Lung (tissue), 11 donors: ENCODE measurements at regions not wholly inside any gene's neighbourhood (a gene's known extent, or its start where the extent isn't known, plus 50 kb on each side); places are given as distances from the start of the nearest gene placed in this dataset.

Experiments
- ATAC-seq: fragments of 200-7000 bp; cut with Tn5 transposase; one replicate; pipeline ENCODE4 v1.9.1; 2020; ENCODE audit warnings: moderate number of reproducible peaks; ENCODE audit not compliant: insufficient read depth, low FRiP score
- DNase-seq, 3 donors: peaks; one replicate each; pipeline ENCODE4 v3.0.0-alpha.2; 2013 to 2017
- H3K27ac ChIP-seq, 2 donors: one replicate each; pipeline ENCODE4 v1.5.1; 2013; ENCODE audit warnings: mild to moderate bottlenecking in 2 of 2, moderate library complexity in 2 of 2, control low read depth in 1 of 2, inconsistent platforms in 1 of 2, low read depth in 1 of 2, low read length in 1 of 2
- H3K27me3 ChIP-seq, 3 donors: one replicate each; pipeline ENCODE4 v1.5.1; 2013; ENCODE audit warnings: low read length in 2 of 3; ENCODE audit not compliant: control insufficient read depth in 3 of 3, insufficient read depth in 3 of 3
- H3K36me3 ChIP-seq, 4 donors: one replicate each; pipeline ENCODE4 v1.5.1; 2013; ENCODE audit warnings: low read length in 4 of 4, mild to moderate bottlenecking in 1 of 4, moderate library complexity in 1 of 4; ENCODE audit not compliant: control insufficient read depth in 4 of 4, insufficient read depth in 4 of 4
- H3K4me1 ChIP-seq, 5 donors: one replicate each; pipeline ENCODE4 v1.5.1; 2013; ENCODE audit warnings: low read length in 5 of 5, mild to moderate bottlenecking in 2 of 5, moderate library complexity in 1 of 5; ENCODE audit not compliant: control insufficient read depth in 5 of 5, insufficient read depth in 5 of 5
- H3K4me3 ChIP-seq: one replicate; pipeline ENCODE4 v1.5.1; 2013; ENCODE audit warnings: mild to moderate bottlenecking, control low read depth, moderate library complexity
- H3K9ac ChIP-seq, 2 donors: one replicate each; pipeline ENCODE4 v1.5.1; 2013; ENCODE audit warnings: low read length in 2 of 2, control low read depth in 1 of 2; ENCODE audit not compliant: insufficient read depth in 1 of 2
- H3K9me3 ChIP-seq, 4 donors: one replicate each; pipeline ENCODE4 v1.5.1; 2013; ENCODE audit warnings: low read length in 3 of 4, mild to moderate bottlenecking in 1 of 4, moderate library complexity in 1 of 4; ENCODE audit not compliant: control insufficient read depth in 4 of 4, insufficient read depth in 3 of 4
- CTCF ChIP-seq: IDR thresholded peaks from 2 replicates; pipeline ENCODE4 v1.5.1; 2012; ENCODE audit warnings: mild to moderate bottlenecking; ENCODE audit errors: control extremely low read depth, extremely low read depth
- WGBS, 2 donors: extraction: QIAGEN DNeasy Blood & Tissue Kit; methylation state at CpG; one replicate each; pipeline ENCODE4 v1.1.7; 2013; 5-methylcytosine and 5-hydroxymethylcytosine counted together
- donor health status: control.
- donor health status: control.
- donor health status: Bipolar disorder and iron deficiency.
- donor health status: healthy.
- donor health status: DM: yes; HTN: yes; CAD: no.

- ATAC-seq (no peak), DNase-seq (no peak)
- no peaks in the 10 kb centered on the region for H3K27me3 ChIP-seq
- H3K27ac ChIP-seq = no peak overlapping the region
- H3K9ac ChIP-seq = no peak overlapping the region
- 89 to 100% methylated on average over 1 of the region's 1 CpG for WGBS, 2 donors
- H3K4me1 ChIP-seq = peaks cover 0 to 10% (median 0%) of the 10 kb centered on the region in 5 donors
- TF ChIP-seq CTCF = no peak
- peaks cover 0 to 3% (median 0%) of the 10 kb centered on the region in 4 donors for H3K9me3 ChIP-seq
- H3K4me3 ChIP-seq = no peak overlapping the region
- no peaks in the 10 kb centered on the region for H3K36me3 ChIP-seq
Observed at GRCh38 chr2:38433607-38433975, 56.5 kb upstream of the ATL2 start.

- no peak for TF ChIP-seq CTCF
- DNase-seq (no peak), ATAC-seq (no peak)
- Histone ChIP-seq H3K27me3 (no peaks in the 10 kb centered on the region), H3K4me1 (peaks cover 0 to 10% (median 0%) of the 10 kb centered on the region in 5 donors), H3K9ac (no peak overlapping the region), H3K4me3 (no peak overlapping the region), H3K9me3 (peaks cover 0 to 3% (median 0%) of the 10 kb centered on the region in 4 donors), H3K36me3 (no peaks in the 10 kb centered on the region), H3K27ac (no peak overlapping the region)
- 92% methylated on average over 8 of the region's 8 CpGs for WGBS, 2 donors
Observed at GRCh38 chr2:38432820-38433606, 55.9 kb upstream of the ATL2 start.

GRCh38 chr2:38430597-38431207, 53.6 kb upstream of the ATL2 start:
- H3K27ac ChIP-seq = no peak overlapping the region
- TF ChIP-seq CTCF = no peak
- no peak for ATAC-seq
- 83 to 84% methylated on average over 19 of the region's 19 CpGs for WGBS, 2 donors
- H3K9ac ChIP-seq = no peak overlapping the region
- H3K9me3 ChIP-seq = no peaks in the 10 kb centered on the region
- no peaks in the 10 kb centered on the region for H3K27me3 ChIP-seq
- H3K36me3 ChIP-seq = no peaks in the 10 kb centered on the region
- H3K4me3 ChIP-seq = no peak overlapping the region
- no peak for DNase-seq
- H3K4me1 ChIP-seq = peaks cover 0 to 10% (median 0%) of the 10 kb centered on the region in 5 donors
